SH-SY5Y (cell line): ENCODE measurements at regions not wholly inside any gene's neighbourhood (a gene's known extent, or its start where the extent isn't known, plus 50 kb on each side); places are given as distances from the start of the nearest gene placed in this dataset.

Experiments used
- GATA2 ChIP-seq: IDR thresholded peaks from 2 replicates; pipeline ENCODE4 v1.6.1; 2011; ENCODE audit warnings: mild to moderate bottlenecking, low read depth, low read length
- GATA3 ChIP-seq: IDR thresholded peaks from 2 replicates; pipeline ENCODE4 v1.6.1; 2011; ENCODE audit warnings: low read depth, mild to moderate bottlenecking, low read length, moderate library complexity

- TF ChIP-seq GATA2 (no peak), GATA3 (no peak)
Observed at GRCh38 chr2:20916604-20917286, 93.8 kb upstream of the LDAH start.
